Right lobe of liver (tissue), 4 donors: ENCODE measurements at regions not wholly inside any gene's neighbourhood (a gene's known extent, or its start where the extent isn't known, plus 50 kb on each side); places are given as distances from the start of the nearest gene placed in this dataset.
"Not testable (repeated sequence)": the region's sequence is repeated elsewhere in the genome, so short reads cannot be mapped to it uniquely, and the experiment has no call there.

ENCODE experiments used
- POLR2A ChIP-seq: fragments of 450-650 bp; IDR thresholded peaks from one replicate; pipeline ENCODE4 v1.6.1; 2017; ENCODE audit warnings: antibody characterized with exemption, mild to moderate bottlenecking
- TF ChIP-seq, protein P1 (sequence below), 4 donors: fragments of 200-600 bp in 3 of 4; fragments of 450-650 bp in 1 of 4; IDR thresholded peaks; one replicate each; pipeline versions ENCODE4 v1.5.1 to v1.8.0; 2016 to 2022; ENCODE audit warnings: antibody characterized with exemption in 4 of 4, mild to moderate bottlenecking in 2 of 4
- donor health status: DM: no; HTN: no; CAD: no.
- donor health status: DM: no; HTN: no; CAD: no.
- donor health status: DM: no; HTN: yes; CAD: no.

GRCh38 chr1:149369081-149369480 is 105.8 kb upstream of the NBPF19 start:
- TF ChIP-seq, protein P1, sequence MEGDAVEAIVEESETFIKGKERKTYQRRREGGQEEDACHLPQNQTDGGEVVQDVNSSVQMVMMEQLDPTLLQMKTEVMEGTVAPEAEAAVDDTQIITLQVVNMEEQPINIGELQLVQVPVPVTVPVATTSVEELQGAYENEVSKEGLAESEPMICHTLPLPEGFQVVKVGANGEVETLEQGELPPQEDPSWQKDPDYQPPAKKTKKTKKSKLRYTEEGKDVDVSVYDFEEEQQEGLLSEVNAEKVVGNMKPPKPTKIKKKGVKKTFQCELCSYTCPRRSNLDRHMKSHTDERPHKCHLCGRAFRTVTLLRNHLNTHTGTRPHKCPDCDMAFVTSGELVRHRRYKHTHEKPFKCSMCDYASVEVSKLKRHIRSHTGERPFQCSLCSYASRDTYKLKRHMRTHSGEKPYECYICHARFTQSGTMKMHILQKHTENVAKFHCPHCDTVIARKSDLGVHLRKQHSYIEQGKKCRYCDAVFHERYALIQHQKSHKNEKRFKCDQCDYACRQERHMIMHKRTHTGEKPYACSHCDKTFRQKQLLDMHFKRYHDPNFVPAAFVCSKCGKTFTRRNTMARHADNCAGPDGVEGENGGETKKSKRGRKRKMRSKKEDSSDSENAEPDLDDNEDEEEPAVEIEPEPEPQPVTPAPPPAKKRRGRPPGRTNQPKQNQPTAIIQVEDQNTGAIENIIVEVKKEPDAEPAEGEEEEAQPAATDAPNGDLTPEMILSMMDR (IDR thresholded peaks at IDR 0.05): not testable (repeated sequence)
- TF ChIP-seq POLR2A: not testable (repeated sequence)
